ENCODE measurements at regions not wholly inside any gene's neighbourhood (a gene's known extent, or its start where the extent isn't known, plus 50 kb on each side); places are given as distances from the start of the nearest gene placed in this dataset.
"Not testable (repeated sequence)": the region's sequence is repeated elsewhere in the genome, so short reads cannot be mapped to it uniquely, and the experiment has no call there.

GRCh38 chr10:21421794-21422193, 103.7 kb downstream of the SKIDA1 start:
- no peak for TF ChIP-seq CTCF (IDR thresholded peaks at IDR 0.05; ENCODE audit: control extremely low read depth, extremely low read depth)
- 91 to 93% methylated on average over 4 of the region's 4 CpGs for WGBS, 2 donors
- no peak overlapping the region for H3K4me3 ChIP-seq
- H3K27ac ChIP-seq (ENCODE audit: low read depth in 1 of 2, low read length in 1 of 2) = no peak overlapping the region
- H3K9me3 ChIP-seq (ENCODE audit: control insufficient read depth in 4 of 4, insufficient read depth in 3 of 4, low read length in 3 of 4) = peaks cover 0 to 1% (median 0%) of the 10 kb centered on the region in 4 donors
- H3K36me3 ChIP-seq (ENCODE audit: control insufficient read depth in 4 of 4, insufficient read depth in 4 of 4, low read length in 4 of 4) = no peaks in the 10 kb centered on the region
- H3K9ac ChIP-seq (ENCODE audit: insufficient read depth in 1 of 2, low read length in 2 of 2) = no peak overlapping the region
- H3K4me1 ChIP-seq (ENCODE audit: control insufficient read depth in 5 of 5, insufficient read depth in 5 of 5, low read length in 5 of 5) = no peaks in the 10 kb centered on the region
- no peaks in the 10 kb centered on the region for H3K27me3 ChIP-seq (ENCODE audit: control insufficient read depth in 3 of 3, insufficient read depth in 3 of 3, low read length in 2 of 3)
- DNase-seq = no peak
- no peak for ATAC-seq (ENCODE audit: insufficient read depth, low FRiP score)

- DNase-seq (no peak), ATAC-seq (ENCODE audit: insufficient read depth, low FRiP score) (no peak)
- no peaks in the 10 kb centered on the region for H3K4me1 ChIP-seq (ENCODE audit: control insufficient read depth in 5 of 5, insufficient read depth in 5 of 5, low read length in 5 of 5)
- no peak overlapping the region for H3K27ac ChIP-seq (ENCODE audit: low read depth in 1 of 2, low read length in 1 of 2)
- no peaks in the 10 kb centered on the region for H3K9me3 ChIP-seq (ENCODE audit: control insufficient read depth in 4 of 4, insufficient read depth in 3 of 4, low read length in 3 of 4)
- H3K9ac ChIP-seq (ENCODE audit: insufficient read depth in 1 of 2, low read length in 2 of 2) = no peak overlapping the region
- no peak for TF ChIP-seq CTCF (IDR thresholded peaks at IDR 0.05; ENCODE audit: control extremely low read depth, extremely low read depth)
- H3K27me3 ChIP-seq (ENCODE audit: control insufficient read depth in 3 of 3, insufficient read depth in 3 of 3, low read length in 2 of 3) = no peaks in the 10 kb centered on the region
- no peak overlapping the region for H3K4me3 ChIP-seq
- WGBS, 2 donors = 56 to 70% methylated on average over 2 of the region's 2 CpGs
- no peaks in the 10 kb centered on the region for H3K36me3 ChIP-seq (ENCODE audit: control insufficient read depth in 4 of 4, insufficient read depth in 4 of 4, low read length in 4 of 4)
Measured at GRCh38 chr10:21421016-21421415, 104.5 kb downstream of the SKIDA1 start.

GRCh38 chr10:21418981-21419576, 106.4 kb downstream of the SKIDA1 start:
- H3K9me3 ChIP-seq (ENCODE audit: control insufficient read depth in 4 of 4, insufficient read depth in 3 of 4, low read length in 3 of 4); ATAC-seq (ENCODE audit: insufficient read depth, low FRiP score); H3K27ac ChIP-seq (ENCODE audit: low read depth in 1 of 2, low read length in 1 of 2); H3K9ac ChIP-seq (ENCODE audit: insufficient read depth in 1 of 2, low read length in 2 of 2); H3K36me3 ChIP-seq (ENCODE audit: control insufficient read depth in 4 of 4, insufficient read depth in 4 of 4, low read length in 4 of 4); H3K27me3 ChIP-seq (ENCODE audit: control insufficient read depth in 3 of 3, insufficient read depth in 3 of 3, low read length in 2 of 3); DNase-seq; H3K4me1 ChIP-seq (ENCODE audit: control insufficient read depth in 5 of 5, insufficient read depth in 5 of 5, low read length in 5 of 5); H3K4me3 ChIP-seq: not testable (repeated sequence)
- 92 to 97% methylated on average over 5 of the region's 5 CpGs for WGBS, 2 donors

GRCh38 chr10:21417172-21417712, 108.2 kb downstream of the SKIDA1 start:
- Histone ChIP-seq H3K9ac (ENCODE audit: insufficient read depth in 1 of 2, low read length in 2 of 2) (no peak overlapping the region), H3K27me3 (ENCODE audit: control insufficient read depth in 3 of 3, insufficient read depth in 3 of 3, low read length in 2 of 3) (no peaks in the 10 kb centered on the region), H3K27ac (ENCODE audit: low read depth in 1 of 2, low read length in 1 of 2) (no peak overlapping the region), H3K4me3 (no peak overlapping the region), H3K9me3 (ENCODE audit: control insufficient read depth in 4 of 4, insufficient read depth in 3 of 4, low read length in 3 of 4) (no peaks in the 10 kb centered on the region), H3K36me3 (ENCODE audit: control insufficient read depth in 4 of 4, insufficient read depth in 4 of 4, low read length in 4 of 4) (no peaks in the 10 kb centered on the region), H3K4me1 (ENCODE audit: control insufficient read depth in 5 of 5, insufficient read depth in 5 of 5, low read length in 5 of 5) (no peaks in the 10 kb centered on the region)
- 90 to 91% methylated on average over 6 of the region's 6 CpGs for WGBS, 2 donors
- ATAC-seq (ENCODE audit: insufficient read depth, low FRiP score) (no peak), DNase-seq (no peak)
- TF ChIP-seq CTCF (IDR thresholded peaks at IDR 0.05; ENCODE audit: control extremely low read depth, extremely low read depth) = no peak

All from lung (tissue), 11 donors.